HEK293T (cell line): ENCODE measurements at regions not wholly inside any gene's neighbourhood (a gene's known extent, or its start where the extent isn't known, plus 50 kb on each side); places are given as distances from the start of the nearest gene placed in this dataset.
"Not testable (repeated sequence)": the region's sequence is repeated elsewhere in the genome, so short reads cannot be mapped to it uniquely, and the experiment has no call there.

Experiments used
- CTCF ChIA-PET: fragments of 350-600 bp; formaldehyde crosslinking; extraction: SDS; loops from one replicate; lab custom pipeline; 2021; ENCODE audit warnings: antibody characterized with exemption, inconsistent platforms; lab: Yijun Ruan, JAX
- POLR2A ChIA-PET: fragments of 350-600 bp; formaldehyde crosslinking; extraction: SDS; loops from one replicate; lab custom pipeline; 2020; ENCODE audit warnings: antibody characterized with exemption, inconsistent platforms; lab: Yijun Ruan, JAX
- DNase-seq: peaks from one replicate; pipeline ENCODE4 v3.0.0; 2012; ENCODE audit warnings: mixed read lengths; ENCODE audit errors: extremely low spot score
- ARNT ChIP-seq: fragments of 450-650 bp; IDR thresholded peaks from 2 replicates; pipeline ENCODE4 v1.6.1; 2017; ENCODE audit warnings: mild to moderate bottlenecking
- BHLHE40 ChIP-seq: fragments of 450-650 bp; IDR thresholded peaks from 2 replicates; pipeline ENCODE4 v1.6.1; 2016; ENCODE audit warnings: mild to moderate bottlenecking, moderate library complexity, borderline replicate concordance
- CTBP1 ChIP-seq: fragments of 450-650 bp; IDR thresholded peaks from 2 replicates; pipeline ENCODE4 v1.6.1; 2016; ENCODE audit warnings: borderline replicate concordance
- ELF4 ChIP-seq: fragments of 450-650 bp; IDR thresholded peaks from 2 replicates; pipeline ENCODE4 v1.6.1; 2017; ENCODE audit warnings: antibody characterized with exemption
- FOXA1 ChIP-seq: fragments of 450-650 bp; IDR thresholded peaks from 2 replicates; pipeline ENCODE4 v1.6.1; 2016; ENCODE audit warnings: mild to moderate bottlenecking
- FOXK2 ChIP-seq: fragments of 450-650 bp; IDR thresholded peaks from 2 replicates; pipeline ENCODE4 v1.6.1; 2016; ENCODE audit warnings: mild to moderate bottlenecking
- FOXM1 ChIP-seq: fragments of 450-650 bp; IDR thresholded peaks from 2 replicates; pipeline ENCODE4 v1.6.1; 2017; ENCODE audit warnings: mild to moderate bottlenecking, borderline replicate concordance
- HDGF ChIP-seq: fragments of 450-650 bp; IDR thresholded peaks from 2 replicates; pipeline ENCODE4 v1.6.1; 2017; ENCODE audit warnings: antibody characterized with exemption, borderline replicate concordance
- L3MBTL2 ChIP-seq: fragments of 450-650 bp; conservative IDR thresholded peaks from 2 replicates; pipeline ENCODE4 v1.6.1; 2016; ENCODE audit warnings: mild to moderate bottlenecking
- LEF1 ChIP-seq: fragments of 450-650 bp; IDR thresholded peaks from 2 replicates; pipeline ENCODE4 v1.6.1; 2017; ENCODE audit warnings: mild to moderate bottlenecking, borderline replicate concordance
- NFRKB ChIP-seq: fragments of 450-650 bp; IDR thresholded peaks from 2 replicates; pipeline ENCODE4 v1.6.1; 2016; ENCODE audit warnings: mild to moderate bottlenecking, moderate library complexity
- SP1 ChIP-seq: fragments of 450-650 bp; IDR thresholded peaks from 2 replicates; pipeline ENCODE4 v1.6.1; 2017
- SUZ12 ChIP-seq: fragments of 450-650 bp; IDR thresholded peaks from 2 replicates; pipeline ENCODE4 v1.6.1; 2016; ENCODE audit warnings: mild to moderate bottlenecking
- TARDBP ChIP-seq: fragments of 450-650 bp; IDR thresholded peaks from 2 replicates; pipeline ENCODE4 v1.6.1; 2016
- ZNF384 ChIP-seq: fragments of 450-650 bp; IDR thresholded peaks from 2 replicates; pipeline ENCODE4 v1.6.1; 2016
- TF ChIP-seq, protein P1 (sequence below): fragments of 450-650 bp; IDR thresholded peaks from 2 replicates; pipeline ENCODE4 v1.6.1; 2016

DNA sequence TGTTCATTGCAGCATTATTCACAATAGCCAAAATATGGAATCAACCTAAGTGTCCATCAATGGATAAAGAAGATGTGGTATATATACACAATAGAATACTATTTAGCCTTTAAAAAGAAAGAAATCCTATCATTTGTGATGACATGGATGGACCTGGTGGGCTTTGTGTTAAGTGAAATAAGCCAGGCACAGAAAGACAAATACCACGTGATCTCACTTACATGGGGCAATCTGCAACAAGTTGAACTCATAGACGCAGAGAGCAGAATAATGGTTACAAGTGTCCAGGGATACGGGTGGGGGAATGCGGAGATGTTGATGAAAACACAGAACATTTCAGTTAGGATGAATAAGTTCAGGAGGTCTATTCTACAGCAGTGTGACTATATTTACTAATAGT lies 66.4 kb upstream of the ALDH1B1 start:
- POLR2A ChIA-PET, result no interaction called here

DNA sequence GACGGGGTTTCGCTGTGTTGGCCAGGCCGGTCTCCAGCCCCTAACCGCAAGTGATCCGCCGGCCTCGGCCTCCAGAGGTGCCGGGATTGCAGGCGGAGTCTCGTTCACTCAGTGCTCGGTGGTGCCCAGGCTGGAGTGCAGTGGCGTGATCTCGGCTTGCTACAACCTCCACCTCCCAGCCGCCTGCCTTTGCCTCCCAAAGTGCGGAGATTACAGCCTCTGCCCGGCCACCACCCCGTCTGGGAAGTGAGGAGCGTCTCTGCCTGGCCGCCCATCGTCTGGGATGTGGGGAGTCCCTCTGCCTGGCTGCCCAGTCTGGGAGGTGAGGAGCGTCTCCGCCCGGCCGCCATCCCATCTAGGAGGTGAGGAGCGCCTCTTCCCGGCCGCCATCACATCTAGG lies 68.3 kb upstream of the ALDH1B1 start:
- POLR2A ChIA-PET, CTCF ChIA-PET, DNase-seq: not testable (repeated sequence)

More for the DNA sequence above, 66.4 kb upstream of the ALDH1B1 start:
- CTCF ChIA-PET, result no interaction called here
- no peak for DNase-seq
- TF ChIP-seq FOXK2 (no peak), NFRKB (no peak), SP1 (no peak), TARDBP (no peak), ARNT (no peak), BHLHE40 (no peak), LEF1 (no peak), FOXM1 (no peak), ELF4 (no peak), SUZ12 (no peak), CTBP1 (no peak), ZNF384 (no peak), HDGF (no peak)
- TF ChIP-seq, protein P1, sequence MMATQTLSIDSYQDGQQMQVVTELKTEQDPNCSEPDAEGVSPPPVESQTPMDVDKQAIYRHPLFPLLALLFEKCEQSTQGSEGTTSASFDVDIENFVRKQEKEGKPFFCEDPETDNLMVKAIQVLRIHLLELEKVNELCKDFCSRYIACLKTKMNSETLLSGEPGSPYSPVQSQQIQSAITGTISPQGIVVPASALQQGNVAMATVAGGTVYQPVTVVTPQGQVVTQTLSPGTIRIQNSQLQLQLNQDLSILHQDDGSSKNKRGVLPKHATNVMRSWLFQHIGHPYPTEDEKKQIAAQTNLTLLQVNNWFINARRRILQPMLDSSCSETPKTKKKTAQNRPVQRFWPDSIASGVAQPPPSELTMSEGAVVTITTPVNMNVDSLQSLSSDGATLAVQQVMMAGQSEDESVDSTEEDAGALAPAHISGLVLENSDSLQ, result no peak

DNA sequence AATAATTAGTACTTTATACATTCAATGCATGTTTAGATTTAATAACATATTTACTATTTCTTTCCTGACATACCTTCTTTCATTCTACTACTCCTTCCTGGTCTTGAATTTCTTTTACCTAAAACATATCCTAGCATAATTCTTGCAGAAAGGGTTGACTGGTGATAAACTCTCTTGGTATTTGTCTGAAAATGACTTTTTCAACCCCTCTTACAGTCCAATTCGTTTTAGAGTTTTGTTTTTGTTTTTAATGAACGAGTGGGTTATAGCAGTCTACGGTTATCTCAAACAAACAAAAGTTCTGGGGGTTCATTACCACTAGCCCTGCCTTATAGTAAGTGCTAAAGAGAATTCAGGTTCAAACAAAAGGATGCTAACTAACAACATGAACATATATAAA lies 69.6 kb upstream of the ALDH1B1 start:
- DNase-seq, result no peak
- ChIA-PET POLR2A (no interaction called here), CTCF (no interaction called here)
- TF ChIP-seq HDGF (no peak), L3MBTL2 (no peak), TARDBP (no peak), ARNT (no peak), ELF4 (no peak), FOXM1 (no peak), SP1 (no peak), FOXA1 (no peak), BHLHE40 (no peak), CTBP1 (no peak), SUZ12 (no peak), ZNF384 (no peak), NFRKB (no peak)
- TF ChIP-seq, protein P1, result no peak

DNA sequence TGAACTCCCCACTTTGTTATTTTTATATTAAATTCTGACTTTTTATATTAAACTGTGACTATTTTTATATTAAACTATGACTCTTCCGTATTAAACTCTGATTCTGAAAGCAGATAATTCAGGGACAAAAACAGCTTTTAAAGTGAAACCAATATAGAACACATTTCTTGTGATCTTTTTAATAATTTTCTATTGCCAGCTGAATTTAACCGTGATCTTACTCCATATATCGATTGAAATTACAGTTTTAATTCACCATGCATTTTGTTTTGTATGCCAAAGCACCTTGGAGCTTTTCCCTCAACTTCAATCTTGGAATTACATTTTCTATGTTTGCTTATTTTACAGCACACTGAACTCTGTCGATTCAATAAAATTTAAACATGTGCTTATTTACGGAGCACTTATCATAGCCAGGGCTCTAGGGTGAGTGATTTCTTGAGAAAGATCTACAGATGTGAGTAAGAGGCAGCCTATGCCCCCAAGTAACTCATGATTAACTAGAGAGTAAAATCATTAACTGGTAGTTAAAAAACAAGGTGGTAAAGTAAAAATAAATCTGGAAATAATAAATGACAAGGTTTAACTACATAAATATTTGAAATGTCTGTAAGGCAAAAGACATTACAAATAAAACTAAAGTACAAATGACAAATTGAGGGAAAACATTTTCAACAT lies 72.9 kb upstream of the ALDH1B1 start:
- no peak for TF ChIP-seq ARNT
- DNase-seq, result no peak
- ChIA-PET CTCF (no interaction called here), POLR2A (no interaction called here)

DNA sequence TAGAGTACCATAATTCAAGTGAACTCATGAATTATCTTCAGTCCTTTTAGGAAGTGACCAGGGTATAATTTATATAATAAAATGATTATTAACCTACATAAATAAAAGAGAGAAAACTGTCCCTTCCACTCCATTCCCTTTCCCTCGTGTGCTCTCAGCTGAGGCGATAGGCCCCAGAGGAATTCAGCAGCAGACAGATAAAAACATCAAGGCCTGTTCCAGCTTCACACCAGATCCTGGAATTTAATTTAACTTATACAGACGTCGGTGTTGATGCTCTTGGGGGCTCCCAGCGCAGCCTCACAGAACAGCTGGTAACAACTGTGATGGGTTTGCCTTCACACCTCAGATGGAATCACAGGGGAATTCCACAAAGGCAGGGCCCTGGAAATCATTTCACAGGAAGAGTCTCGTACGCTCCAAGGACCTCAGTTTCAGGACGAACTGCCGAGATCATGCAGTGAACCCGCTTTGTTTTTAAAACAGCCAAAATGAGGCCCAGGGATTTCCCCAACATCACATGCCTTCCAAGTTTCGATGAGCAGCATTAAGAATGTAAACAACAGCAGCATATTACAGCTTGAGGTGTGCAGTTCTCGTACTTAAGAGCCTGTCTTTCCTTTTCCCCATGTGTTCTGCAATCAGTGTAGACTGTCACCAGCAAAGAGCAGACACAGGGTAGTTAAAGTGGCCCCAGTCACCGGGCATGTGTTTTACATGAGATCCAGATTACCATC lies 73.6 kb upstream of the ALDH1B1 start:
- ChIA-PET POLR2A (no interaction called here), CTCF (no interaction called here)
- DNase-seq, result no peak
- peak; percentile 41; the same call in 1 of the 2 replicates for TF ChIP-seq L3MBTL2
- no peak for TF ChIP-seq CTBP1

DNA sequence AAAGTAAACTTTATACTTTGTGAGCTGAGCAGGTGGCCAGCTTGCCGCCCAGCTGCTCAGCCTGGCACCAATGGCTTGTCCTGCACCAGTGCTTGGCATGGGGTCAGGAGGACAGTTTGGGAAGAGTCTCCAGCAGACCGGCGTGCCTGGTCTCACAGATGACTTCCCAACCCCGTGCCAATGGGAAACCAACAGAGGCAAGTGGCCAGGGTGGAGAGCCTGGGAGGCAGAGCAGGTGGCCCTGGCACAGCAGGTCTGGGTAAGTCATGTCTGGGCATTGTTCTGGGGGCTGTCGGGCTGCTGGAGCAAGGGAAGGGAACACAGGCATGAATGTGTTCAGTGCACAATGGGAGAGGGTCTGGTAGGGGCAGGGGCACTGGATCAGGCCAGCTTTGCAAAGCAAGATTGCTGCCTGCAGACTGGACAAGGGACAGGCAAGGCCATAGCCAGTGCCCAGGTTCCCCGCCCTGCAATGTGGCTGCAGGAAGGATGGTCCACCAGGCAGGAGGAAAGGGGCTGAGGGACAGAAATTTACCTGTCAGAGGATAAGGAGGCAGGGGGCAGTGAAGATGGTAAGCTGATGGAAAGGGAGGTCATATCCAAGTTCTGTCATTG lies 76.2 kb upstream of the ALDH1B1 start:
- DNase-seq, result no peak
- POLR2A ChIA-PET, result no interaction called here
- CTCF ChIA-PET, result no interaction called here
- TF ChIP-seq HDGF, result no peak
- TF ChIP-seq L3MBTL2, result no peak
- no peak for TF ChIP-seq ZNF384
- no peak for TF ChIP-seq ARNT
- TF ChIP-seq SUZ12, result no peak
- TF ChIP-seq, protein P1, result no peak
- no peak for TF ChIP-seq LEF1
- TF ChIP-seq NFRKB, result no peak
- TF ChIP-seq SP1, result no peak
- no peak for TF ChIP-seq FOXK2

DNA sequence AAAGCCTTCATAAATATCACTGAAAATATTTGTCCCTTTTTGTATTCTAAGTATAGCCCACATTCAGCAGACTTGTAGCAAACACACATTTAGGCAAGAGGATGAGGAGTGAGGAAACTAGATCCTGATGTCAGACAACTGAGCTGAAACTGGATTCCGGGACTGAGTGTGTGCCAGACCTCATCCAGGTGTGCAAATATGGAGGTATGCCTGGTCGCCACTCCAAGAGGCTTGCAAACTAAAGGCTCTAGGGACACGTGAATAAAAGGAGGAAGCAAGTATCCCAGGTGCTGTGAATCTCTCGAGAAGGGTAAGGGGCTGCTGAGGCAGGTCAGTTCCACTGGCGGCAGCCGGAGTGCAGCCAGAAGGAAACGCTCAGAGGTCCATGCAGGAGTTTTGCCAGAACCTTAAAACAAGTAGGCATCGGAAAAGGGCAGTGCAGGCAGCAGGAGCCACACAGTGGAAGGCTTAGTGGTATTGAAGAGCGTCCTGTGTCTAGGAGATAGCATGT lies 77.4 kb upstream of the ALDH1B1 start:
- CTCF ChIA-PET, result no interaction called here
- no peak for DNase-seq

More for the DNA sequence above, 77.4 kb upstream of the ALDH1B1 start:
- TF ChIP-seq, protein P1, result no peak
- TF ChIP-seq NFRKB, result no peak
- TF ChIP-seq ARNT, result no peak
- TF ChIP-seq BHLHE40, result no peak
- TF ChIP-seq ELF4, result no peak
- no peak for TF ChIP-seq SP1
- no peak for TF ChIP-seq FOXM1
- no peak for TF ChIP-seq L3MBTL2
- no peak for TF ChIP-seq SUZ12
- no peak for TF ChIP-seq TARDBP
- POLR2A ChIA-PET, result no interaction called here
